GM12878 (cell line): ENCODE measurements at regions not wholly inside any gene's neighbourhood (a gene's known extent, or its start where the extent isn't known, plus 50 kb on each side); places are given as distances from the start of the nearest gene placed in this dataset.

ENCODE experiments used
- ATAC-seq: fragments of 200-7000 bp; cut with Tn5 transposase; 3 replicates; pipeline ENCODE4 v1.9.1; 2020; ENCODE audit warnings: mild to moderate bottlenecking, moderate library complexity
- BruUV-seq: library from RNA; stranded (reverse); fragments of 400-500 nt; replicated peaks from 2 replicates; lab custom pipeline; 2021; lab: Mats Ljungman, UMichigan
- CTCF ChIA-PET: fragments of 300-600 bp; sonication (Branson Sonifier 250); formaldehyde crosslinking; extraction: SDS; loops from one replicate; lab custom pipeline; 2021; ENCODE audit warnings: inconsistent platforms; lab: Yijun Ruan, JAX
- POLR2A ChIA-PET: fragments of 350-600 bp; formaldehyde crosslinking; extraction: SDS; loops from one replicate; lab custom pipeline; 2021; ENCODE audit warnings: inconsistent platforms; lab: Charles Lee
- RAD21 ChIA-PET: fragments of 300-600 bp; sonication (Branson Sonifier 250); formaldehyde crosslinking; loops from one replicate; lab custom pipeline; 2023; ENCODE audit warnings: antibody characterized with exemption; ENCODE audit not compliant: unreplicated experiment; lab: Charles Lee
- SMC1A ChIA-PET: fragments of 300-600 bp; sonication (Branson Sonifier 250); formaldehyde crosslinking; loops from one replicate; lab custom pipeline; 2023; ENCODE audit not compliant: unreplicated experiment, uncharacterized antibody; lab: Charles Lee
- DNase-seq: peaks from one replicate; pipeline ENCODE4 v3.0.0-alpha.2; 2011; ENCODE audit warnings: low read depth, low spot score
- FAIRE-seq: peaks from 3 replicates; lab custom pipeline; 2011; peaks lifted over from hg19 to GRCh38; lab: Jason Lieb, UNC
- H2AFZ ChIP-seq: 2 replicates; pipeline ENCODE4 v1.6.0; 2011; ENCODE audit warnings: low read depth, low read length, control low read depth; ENCODE audit not compliant: control insufficient read depth
- H3K27ac ChIP-seq: 2 replicates; pipeline ENCODE4 v1.5.1; 2011; ENCODE audit warnings: control low read depth; ENCODE audit not compliant: control insufficient read depth, insufficient read depth
- H3K27me3 ChIP-seq, 2 experiments: replicated peaks in 1 of 2; 2 replicates each; pipeline versions ENCODE4 v1.6.0 to v1.6.1; 2011; ENCODE audit warnings: low read length in 1 of 2; ENCODE audit not compliant: control insufficient read depth in 2 of 2, insufficient read depth in 2 of 2
- H3K36me3 ChIP-seq, 2 experiments: 2 replicates each; pipeline ENCODE4 v1.5.1; 2011; ENCODE audit warnings: low read length in 1 of 2; ENCODE audit not compliant: control insufficient read depth in 2 of 2, insufficient read depth in 2 of 2
- H3K4me1 ChIP-seq: 2 replicates; pipeline ENCODE4 v1.6.1; 2011; ENCODE audit warnings: mild to moderate bottlenecking, low read length, moderate library complexity, mixed read lengths; ENCODE audit not compliant: control insufficient read depth, insufficient read depth
- H3K4me2 ChIP-seq: 2 replicates; pipeline ENCODE4 v1.6.0; 2011; ENCODE audit warnings: control low read depth; ENCODE audit not compliant: control insufficient read depth, insufficient read depth
- H3K4me3 ChIP-seq: fragments of 200-600 bp; sonication (generic); 2 replicates; pipeline ENCODE4 v1.5.1; 2016
- H3K79me2 ChIP-seq: 2 replicates; pipeline ENCODE4 v1.6.0; 2011; ENCODE audit warnings: low read length; ENCODE audit not compliant: control insufficient read depth, insufficient read depth
- H3K9ac ChIP-seq: 2 replicates; pipeline ENCODE4 v1.8.0; 2011; ENCODE audit warnings: low read length, control low read depth, mixed read lengths; ENCODE audit not compliant: control insufficient read depth, insufficient read depth
- H3K9me3 ChIP-seq: replicated peaks from 3 replicates; pipeline ENCODE4 v1.5.1; 2011; ENCODE audit warnings: mild to moderate bottlenecking, low read length; ENCODE audit not compliant: control insufficient read depth, insufficient read depth
- H4K20me1 ChIP-seq: 2 replicates; pipeline ENCODE4 v1.6.0; 2011; ENCODE audit not compliant: control insufficient read depth, insufficient read depth
- BHLHE40 ChIP-seq, 2 experiments: fragments of 450-650 bp in 1 of 2; IDR thresholded peaks; 2 replicates each; pipeline ENCODE4 v1.6.1; 2011 to 2017; ENCODE audit warnings: low read depth in 2 of 2, borderline replicate concordance in 1 of 2, improper control_type of control experiment in 1 of 2, low read length in 1 of 2, mild to moderate bottlenecking in 1 of 2
- BRCA1 ChIP-seq: IDR thresholded peaks from 2 replicates; pipeline ENCODE4 v1.6.1; 2011; ENCODE audit warnings: low read depth, low read length, improper control_type of control experiment
- HCFC1 ChIP-seq: fragments of 150-350 bp; IDR thresholded peaks from 2 replicates; pipeline ENCODE4 v1.6.1; 2014; ENCODE audit warnings: low read length
- HDAC2 ChIP-seq: fragments of 200-600 bp; sonication (generic); IDR thresholded peaks from 2 replicates; pipeline ENCODE4 v1.6.1; 2017
- KDM1A ChIP-seq: fragments of 200-600 bp; sonication (generic); IDR thresholded peaks from 2 replicates; pipeline ENCODE4 v1.6.1; 2016; ENCODE audit warnings: borderline replicate concordance
- NR2F1 ChIP-seq: fragments of 450-650 bp; conservative IDR thresholded peaks from 2 replicates; pipeline ENCODE4 v1.6.1; 2017; ENCODE audit warnings: mild to moderate bottlenecking
- PBX3 ChIP-seq: IDR thresholded peaks from 2 replicates; pipeline ENCODE4 v1.6.1; 2011; ENCODE audit warnings: mild to moderate bottlenecking, low read depth, low read length, moderate library complexity; ENCODE audit not compliant: insufficient replicate concordance
- PKNOX1 ChIP-seq: fragments of 450-650 bp; IDR thresholded peaks from 2 replicates; pipeline ENCODE4 v1.6.1; 2016; ENCODE audit warnings: mild to moderate bottlenecking
- POLR2A ChIP-seq: IDR thresholded peaks from 2 replicates; pipeline ENCODE4 v1.6.1; 2011; ENCODE audit warnings: low read depth, mild to moderate bottlenecking, low read length
- SPI1 ChIP-seq: IDR thresholded peaks from 2 replicates; pipeline ENCODE4 v1.6.1; 2011; ENCODE audit warnings: low read depth, mild to moderate bottlenecking, low read length, moderate library complexity, borderline replicate concordance; ENCODE audit not compliant: insufficient read depth
- WGBS: methylation state at CpG from one replicate; pipeline ENCODE4 v1.1.6; 2016; ENCODE audit warnings: low lambda C conversion rate; ENCODE audit not compliant: insufficient replicate concordance, insufficient coverage; ENCODE audit errors: missing lambda C conversion rate; 5-methylcytosine and 5-hydroxymethylcytosine counted together
- in situ Hi-C: fragments of 300-500 bp; cut with MboI; formaldehyde crosslinking; loops from 9 replicates; pipeline ENCODE4 v1.14.3; 2018; ENCODE audit warnings: mixed read lengths
- intact Hi-C: fragments of 100-400 bp; cut with micrococcal nuclease; formaldehyde crosslinking; loops from one replicate; pipeline ENCODE4 v1.14.2; 2022; ENCODE audit not compliant: unreplicated experiment
- TF ChIP-seq, protein P1 (sequence below): fragments of 450-650 bp; IDR thresholded peaks from 2 replicates; pipeline ENCODE4 v1.6.1; 2016; ENCODE audit warnings: mild to moderate bottlenecking, moderate library complexity, borderline replicate concordance
- TF ChIP-seq, protein P2 (sequence below), 3 experiments: IDR thresholded peaks in 2 of 3; conservative IDR thresholded peaks in 1 of 3; 2 replicates each; pipeline ENCODE4 v1.5.1; 2011; ENCODE audit warnings: low read depth in 3 of 3, low read length in 3 of 3, mild to moderate bottlenecking in 3 of 3, control low read depth in 2 of 3, moderate library complexity in 2 of 3, inconsistent platforms in 1 of 3, mixed read lengths in 1 of 3; ENCODE audit not compliant: control insufficient read depth in 2 of 3, insufficient read depth in 1 of 3; ENCODE audit errors: extremely low read depth in 1 of 3

- no peaks in the 10 kb centered on the region for H4K20me1 ChIP-seq
- no peaks in the 10 kb centered on the region for H3K79me2 ChIP-seq
- H3K36me3 ChIP-seq = no peaks in the 10 kb centered on the region
- no peak for DNase-seq
- WGBS = 38% methylated on average over 10 of the region's 10 CpGs
- ATAC-seq = no peak
- CTCF ChIA-PET = no interaction called here
- intact Hi-C loops (no loop called here), in situ Hi-C loops (no loop called here)
- H3K9me3 ChIP-seq = no peaks in the 10 kb centered on the region; the same call in 2 of the 3 replicates
- H3K27ac ChIP-seq = no peak overlapping the region
- FAIRE-seq = no peak
- RAD21 ChIA-PET = interaction anchor here (0.7 kb wide), 1 partner anchor 129 kb away, joined by 3 read pairs; no protein-coding TSS in a partner anchor
- H3K4me3 ChIP-seq = no peak overlapping the region
- H2AFZ ChIP-seq = no peak overlapping the region
- H3K27me3 ChIP-seq = no peaks in the 10 kb centered on the region; a peak in 1 of 4 replicates
- POLR2A ChIA-PET = no interaction called here
- no peak overlapping the region for H3K9ac ChIP-seq
- SMC1A ChIA-PET = no interaction called here
- H3K4me1 ChIP-seq = no peaks in the 10 kb centered on the region
- H3K4me2 ChIP-seq = no peak overlapping the region
- no TSS peak for BruUV-seq
- TF ChIP-seq BHLHE40 (IDR thresholded peaks at IDR 0.05; ENCODE audit: borderline replicate concordance in 1 of 2, low read depth in 2 of 2, low read length in 1 of 2) = no peak
- TF ChIP-seq POLR2A = no peak
- TF ChIP-seq HDAC2 = no peak
- TF ChIP-seq PBX3 = no peak
- no peak for TF ChIP-seq PKNOX1
- no peak for TF ChIP-seq NR2F1
- no peak for TF ChIP-seq HCFC1
- no peak for TF ChIP-seq SPI1
- TF ChIP-seq, protein P1, sequence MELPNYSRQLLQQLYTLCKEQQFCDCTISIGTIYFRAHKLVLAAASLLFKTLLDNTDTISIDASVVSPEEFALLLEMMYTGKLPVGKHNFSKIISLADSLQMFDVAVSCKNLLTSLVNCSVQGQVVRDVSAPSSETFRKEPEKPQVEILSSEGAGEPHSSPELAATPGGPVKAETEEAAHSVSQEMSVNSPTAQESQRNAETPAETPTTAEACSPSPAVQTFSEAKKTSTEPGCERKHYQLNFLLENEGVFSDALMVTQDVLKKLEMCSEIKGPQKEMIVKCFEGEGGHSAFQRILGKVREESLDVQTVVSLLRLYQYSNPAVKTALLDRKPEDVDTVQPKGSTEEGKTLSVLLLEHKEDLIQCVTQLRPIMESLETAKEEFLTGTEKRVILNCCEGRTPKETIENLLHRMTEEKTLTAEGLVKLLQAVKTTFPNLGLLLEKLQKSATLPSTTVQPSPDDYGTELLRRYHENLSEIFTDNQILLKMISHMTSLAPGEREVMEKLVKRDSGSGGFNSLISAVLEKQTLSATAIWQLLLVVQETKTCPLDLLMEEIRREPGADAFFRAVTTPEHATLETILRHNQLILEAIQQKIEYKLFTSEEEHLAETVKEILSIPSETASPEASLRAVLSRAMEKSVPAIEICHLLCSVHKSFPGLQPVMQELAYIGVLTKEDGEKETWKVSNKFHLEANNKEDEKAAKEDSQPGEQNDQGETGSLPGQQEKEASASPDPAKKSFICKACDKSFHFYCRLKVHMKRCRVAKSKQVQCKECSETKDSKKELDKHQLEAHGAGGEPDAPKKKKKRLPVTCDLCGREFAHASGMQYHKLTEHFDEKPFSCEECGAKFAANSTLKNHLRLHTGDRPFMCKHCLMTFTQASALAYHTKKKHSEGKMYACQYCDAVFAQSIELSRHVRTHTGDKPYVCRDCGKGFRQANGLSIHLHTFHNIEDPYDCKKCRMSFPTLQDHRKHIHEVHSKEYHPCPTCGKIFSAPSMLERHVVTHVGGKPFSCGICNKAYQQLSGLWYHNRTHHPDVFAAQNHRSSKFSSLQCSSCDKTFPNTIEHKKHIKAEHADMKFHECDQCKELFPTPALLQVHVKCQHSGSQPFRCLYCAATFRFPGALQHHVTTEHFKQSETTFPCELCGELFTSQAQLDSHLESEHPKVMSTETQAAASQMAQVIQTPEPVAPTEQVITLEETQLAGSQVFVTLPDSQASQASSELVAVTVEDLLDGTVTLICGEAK = no peak
- TF ChIP-seq, protein P2, sequence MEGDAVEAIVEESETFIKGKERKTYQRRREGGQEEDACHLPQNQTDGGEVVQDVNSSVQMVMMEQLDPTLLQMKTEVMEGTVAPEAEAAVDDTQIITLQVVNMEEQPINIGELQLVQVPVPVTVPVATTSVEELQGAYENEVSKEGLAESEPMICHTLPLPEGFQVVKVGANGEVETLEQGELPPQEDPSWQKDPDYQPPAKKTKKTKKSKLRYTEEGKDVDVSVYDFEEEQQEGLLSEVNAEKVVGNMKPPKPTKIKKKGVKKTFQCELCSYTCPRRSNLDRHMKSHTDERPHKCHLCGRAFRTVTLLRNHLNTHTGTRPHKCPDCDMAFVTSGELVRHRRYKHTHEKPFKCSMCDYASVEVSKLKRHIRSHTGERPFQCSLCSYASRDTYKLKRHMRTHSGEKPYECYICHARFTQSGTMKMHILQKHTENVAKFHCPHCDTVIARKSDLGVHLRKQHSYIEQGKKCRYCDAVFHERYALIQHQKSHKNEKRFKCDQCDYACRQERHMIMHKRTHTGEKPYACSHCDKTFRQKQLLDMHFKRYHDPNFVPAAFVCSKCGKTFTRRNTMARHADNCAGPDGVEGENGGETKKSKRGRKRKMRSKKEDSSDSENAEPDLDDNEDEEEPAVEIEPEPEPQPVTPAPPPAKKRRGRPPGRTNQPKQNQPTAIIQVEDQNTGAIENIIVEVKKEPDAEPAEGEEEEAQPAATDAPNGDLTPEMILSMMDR (IDR thresholded peaks at IDR 0.05 in 2 of 3, conservative IDR thresholded peaks at IDR 0.05 in 1 of 3; ENCODE audit: control insufficient read depth in 2 of 3, extremely low read depth in 1 of 3, insufficient read depth in 1 of 3, low read depth in 3 of 3, low read length in 3 of 3) = no peak
- no peak for TF ChIP-seq KDM1A
- TF ChIP-seq BRCA1 = no peak
- TF ChIP-seq, all 136 proteins: peak for 0
Observed at GRCh38 chr5:40347981-40348725, 331.6 kb upstream of the PTGER4 start.
